Esophagus squamous epithelium (tissue), 4 donors: ENCODE measurements at regions not wholly inside any gene's neighbourhood (a gene's known extent, or its start where the extent isn't known, plus 50 kb on each side); places are given as distances from the start of the nearest gene placed in this dataset.

Source experiments
- POLR2A ChIP-seq, 4 donors: fragments of 450-650 bp; IDR thresholded peaks; one replicate each; pipeline ENCODE4 v1.6.1; 2017; ENCODE audit warnings: antibody characterized with exemption in 4 of 4, mild to moderate bottlenecking in 4 of 4, moderate library complexity in 3 of 4
- TF ChIP-seq, protein P1 (sequence below), 6 experiments: fragments of 450-650 bp in 4 of 6; fragments of 200-600 bp in 2 of 6; sonication (generic) in 2 of 6; IDR thresholded peaks; one replicate each; pipeline ENCODE4 v1.5.1; 2016 to 2019; ENCODE audit warnings: antibody characterized with exemption in 6 of 6, mild to moderate bottlenecking in 4 of 6, moderate library complexity in 4 of 6

DNA sequence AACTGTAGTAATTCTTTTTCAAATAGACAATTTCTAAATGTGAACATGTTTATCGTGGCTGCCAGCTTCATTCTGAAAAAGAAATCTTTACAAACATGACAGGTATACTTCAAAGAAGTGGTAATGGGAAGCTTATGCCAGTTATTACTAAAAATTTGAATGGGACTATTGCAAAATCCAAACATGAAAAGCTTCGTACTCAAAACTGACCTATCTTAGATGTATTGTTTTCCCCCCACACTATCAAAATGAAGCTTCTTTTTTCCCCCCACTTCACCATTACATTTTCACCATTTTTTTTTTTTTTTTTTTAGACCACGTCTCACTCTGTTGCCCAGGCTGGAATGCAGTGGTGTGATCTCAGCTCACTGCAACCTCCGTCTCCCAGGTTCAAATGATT, 50.4 kb upstream of the SERTAD2 start:
- TF ChIP-seq, protein P1, sequence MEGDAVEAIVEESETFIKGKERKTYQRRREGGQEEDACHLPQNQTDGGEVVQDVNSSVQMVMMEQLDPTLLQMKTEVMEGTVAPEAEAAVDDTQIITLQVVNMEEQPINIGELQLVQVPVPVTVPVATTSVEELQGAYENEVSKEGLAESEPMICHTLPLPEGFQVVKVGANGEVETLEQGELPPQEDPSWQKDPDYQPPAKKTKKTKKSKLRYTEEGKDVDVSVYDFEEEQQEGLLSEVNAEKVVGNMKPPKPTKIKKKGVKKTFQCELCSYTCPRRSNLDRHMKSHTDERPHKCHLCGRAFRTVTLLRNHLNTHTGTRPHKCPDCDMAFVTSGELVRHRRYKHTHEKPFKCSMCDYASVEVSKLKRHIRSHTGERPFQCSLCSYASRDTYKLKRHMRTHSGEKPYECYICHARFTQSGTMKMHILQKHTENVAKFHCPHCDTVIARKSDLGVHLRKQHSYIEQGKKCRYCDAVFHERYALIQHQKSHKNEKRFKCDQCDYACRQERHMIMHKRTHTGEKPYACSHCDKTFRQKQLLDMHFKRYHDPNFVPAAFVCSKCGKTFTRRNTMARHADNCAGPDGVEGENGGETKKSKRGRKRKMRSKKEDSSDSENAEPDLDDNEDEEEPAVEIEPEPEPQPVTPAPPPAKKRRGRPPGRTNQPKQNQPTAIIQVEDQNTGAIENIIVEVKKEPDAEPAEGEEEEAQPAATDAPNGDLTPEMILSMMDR (IDR thresholded peaks at IDR 0.05) = no peak
- no peak for TF ChIP-seq POLR2A (IDR thresholded peaks at IDR 0.05)
